ENCODE measurements at regions not wholly inside any gene's neighbourhood (a gene's known extent, or its start where the extent isn't known, plus 50 kb on each side); places are given as distances from the start of the nearest gene placed in this dataset.

DNA sequence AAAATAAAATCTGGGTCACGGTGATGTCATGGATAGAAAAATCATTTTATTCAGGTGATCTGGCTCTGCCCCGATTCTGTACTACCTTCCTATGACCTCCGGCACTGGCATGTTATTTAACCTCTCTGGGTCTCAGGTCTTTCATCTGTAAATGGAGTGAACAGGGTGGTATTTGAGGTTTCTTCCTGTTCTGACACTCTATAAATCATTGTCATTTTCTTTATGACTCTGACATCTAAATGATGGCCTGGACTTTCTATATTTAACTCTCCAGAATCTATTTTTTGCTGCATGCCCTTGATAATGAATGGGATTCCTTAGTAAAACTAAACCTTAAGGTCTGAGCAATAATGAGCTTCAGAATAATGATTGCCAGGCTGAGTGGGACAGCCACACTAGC lies 422.0 kb upstream of the CNKSR2 start:
- TF ChIP-seq, protein P1, sequence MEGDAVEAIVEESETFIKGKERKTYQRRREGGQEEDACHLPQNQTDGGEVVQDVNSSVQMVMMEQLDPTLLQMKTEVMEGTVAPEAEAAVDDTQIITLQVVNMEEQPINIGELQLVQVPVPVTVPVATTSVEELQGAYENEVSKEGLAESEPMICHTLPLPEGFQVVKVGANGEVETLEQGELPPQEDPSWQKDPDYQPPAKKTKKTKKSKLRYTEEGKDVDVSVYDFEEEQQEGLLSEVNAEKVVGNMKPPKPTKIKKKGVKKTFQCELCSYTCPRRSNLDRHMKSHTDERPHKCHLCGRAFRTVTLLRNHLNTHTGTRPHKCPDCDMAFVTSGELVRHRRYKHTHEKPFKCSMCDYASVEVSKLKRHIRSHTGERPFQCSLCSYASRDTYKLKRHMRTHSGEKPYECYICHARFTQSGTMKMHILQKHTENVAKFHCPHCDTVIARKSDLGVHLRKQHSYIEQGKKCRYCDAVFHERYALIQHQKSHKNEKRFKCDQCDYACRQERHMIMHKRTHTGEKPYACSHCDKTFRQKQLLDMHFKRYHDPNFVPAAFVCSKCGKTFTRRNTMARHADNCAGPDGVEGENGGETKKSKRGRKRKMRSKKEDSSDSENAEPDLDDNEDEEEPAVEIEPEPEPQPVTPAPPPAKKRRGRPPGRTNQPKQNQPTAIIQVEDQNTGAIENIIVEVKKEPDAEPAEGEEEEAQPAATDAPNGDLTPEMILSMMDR (conservative IDR thresholded peaks at IDR 0.05; ENCODE audit: low read depth, low read length) = no peak
- TF ChIP-seq EZH2 (IDR thresholded peaks at IDR 0.05; ENCODE audit: low read length, unreplicated experiment) (no peak), EZH2phosphoT487 (IDR thresholded peaks at IDR 0.05; ENCODE audit: borderline replicate concordance, low read length) (no peak)

Data from PC-3 (cell line).